Endothelial cell (in vitro differentiated cells): ENCODE measurements at regions not wholly inside any gene's neighbourhood (a gene's known extent, or its start where the extent isn't known, plus 50 kb on each side); places are given as distances from the start of the nearest gene placed in this dataset.
"Not testable (repeated sequence)": the region's sequence is repeated elsewhere in the genome, so short reads cannot be mapped to it uniquely, and the experiment has no call there.

Source experiments
- DNase-seq: peaks from one replicate; pipeline ENCODE4 v3.0.0; 2021; ENCODE audit warnings: low spot score
- H3K27ac Mint-ChIP-seq: one replicate; pipeline ENCODE4 v1.8.0; 2021; ENCODE audit warnings: mixed read lengths, inconsistent platforms; ENCODE audit not compliant: unreplicated experiment
- H3K27me3 Mint-ChIP-seq: one replicate; pipeline ENCODE4 v1.8.0; 2021; ENCODE audit warnings: mild to moderate bottlenecking, moderate library complexity, mixed read lengths, inconsistent platforms; ENCODE audit not compliant: unreplicated experiment
- H3K36me3 Mint-ChIP-seq: one replicate; pipeline ENCODE4 v1.8.0; 2021; ENCODE audit warnings: mild to moderate bottlenecking, low read depth, mixed read lengths, inconsistent platforms; ENCODE audit not compliant: unreplicated experiment
- H3K4me1 Mint-ChIP-seq: one replicate; pipeline ENCODE4 v1.8.0; 2021; ENCODE audit warnings: mild to moderate bottlenecking, mixed read lengths, inconsistent platforms; ENCODE audit not compliant: unreplicated experiment
- H3K4me3 Mint-ChIP-seq: one replicate; pipeline ENCODE4 v1.8.0; 2021; ENCODE audit warnings: mild to moderate bottlenecking, mixed read lengths, inconsistent platforms; ENCODE audit not compliant: unreplicated experiment
- H3K9me3 Mint-ChIP-seq: one replicate; pipeline ENCODE4 v1.8.0; 2021; ENCODE audit warnings: mixed read lengths, inconsistent platforms; ENCODE audit not compliant: unreplicated experiment
- TF ChIP-seq, protein P1 (sequence below): fragments of 200-600 bp; sonication (generic); IDR thresholded peaks from one replicate; pipeline ENCODE4 v1.5.0; 2021; ENCODE audit warnings: antibody characterized with exemption; ENCODE audit not compliant: unreplicated experiment

DNA sequence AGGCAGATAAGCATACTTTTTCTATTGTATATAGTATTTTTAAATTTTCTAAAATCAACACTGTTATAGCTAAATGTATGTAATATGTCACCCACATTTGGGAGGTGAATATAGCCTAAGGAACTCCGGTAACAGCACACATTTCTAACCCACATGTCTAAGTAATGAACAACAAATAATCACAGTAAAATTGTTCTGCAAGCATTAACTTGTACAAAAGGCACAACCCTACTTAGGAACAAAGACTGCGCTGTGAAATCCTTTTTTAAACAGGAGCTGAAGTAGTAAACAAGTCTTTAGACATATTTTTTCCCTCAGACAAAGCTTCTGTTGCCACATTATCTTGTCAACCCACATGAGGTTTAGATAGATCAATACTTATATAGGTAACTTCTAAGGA is 872.4 kb upstream of the SLC35B3 start:
- no peak overlapping the region for H3K27ac Mint-ChIP-seq
- no peaks in the 10 kb centered on the region for H3K36me3 Mint-ChIP-seq
- TF ChIP-seq, protein P1, sequence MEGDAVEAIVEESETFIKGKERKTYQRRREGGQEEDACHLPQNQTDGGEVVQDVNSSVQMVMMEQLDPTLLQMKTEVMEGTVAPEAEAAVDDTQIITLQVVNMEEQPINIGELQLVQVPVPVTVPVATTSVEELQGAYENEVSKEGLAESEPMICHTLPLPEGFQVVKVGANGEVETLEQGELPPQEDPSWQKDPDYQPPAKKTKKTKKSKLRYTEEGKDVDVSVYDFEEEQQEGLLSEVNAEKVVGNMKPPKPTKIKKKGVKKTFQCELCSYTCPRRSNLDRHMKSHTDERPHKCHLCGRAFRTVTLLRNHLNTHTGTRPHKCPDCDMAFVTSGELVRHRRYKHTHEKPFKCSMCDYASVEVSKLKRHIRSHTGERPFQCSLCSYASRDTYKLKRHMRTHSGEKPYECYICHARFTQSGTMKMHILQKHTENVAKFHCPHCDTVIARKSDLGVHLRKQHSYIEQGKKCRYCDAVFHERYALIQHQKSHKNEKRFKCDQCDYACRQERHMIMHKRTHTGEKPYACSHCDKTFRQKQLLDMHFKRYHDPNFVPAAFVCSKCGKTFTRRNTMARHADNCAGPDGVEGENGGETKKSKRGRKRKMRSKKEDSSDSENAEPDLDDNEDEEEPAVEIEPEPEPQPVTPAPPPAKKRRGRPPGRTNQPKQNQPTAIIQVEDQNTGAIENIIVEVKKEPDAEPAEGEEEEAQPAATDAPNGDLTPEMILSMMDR, result no peak
- H3K4me1 Mint-ChIP-seq, result no peaks in the 10 kb centered on the region
- no peaks in the 10 kb centered on the region for H3K9me3 Mint-ChIP-seq
- H3K4me3 Mint-ChIP-seq, result no peak overlapping the region
- no peak for DNase-seq
- H3K27me3 Mint-ChIP-seq, result no peaks in the 10 kb centered on the region

DNA sequence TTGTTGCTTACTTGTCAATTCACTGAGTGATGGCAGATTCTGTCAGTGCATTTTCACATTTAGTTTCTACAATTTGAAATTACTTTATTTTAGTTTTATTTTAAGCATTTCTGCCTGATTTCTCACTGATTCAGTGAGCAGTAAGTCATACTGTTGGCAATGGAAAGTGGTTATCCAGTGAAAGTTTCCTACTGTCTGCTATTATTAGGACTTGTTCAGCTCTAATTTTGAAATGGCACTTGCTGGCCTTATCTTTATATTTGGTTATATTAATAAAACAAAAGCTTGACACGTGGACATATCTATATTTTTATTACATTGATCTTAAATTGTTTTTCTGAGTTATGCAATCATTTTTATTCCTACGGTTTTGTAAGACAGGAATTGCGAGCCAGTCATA is 871.8 kb upstream of the SLC35B3 start:
- no peaks in the 10 kb centered on the region for H3K4me1 Mint-ChIP-seq
- no peaks in the 10 kb centered on the region for H3K36me3 Mint-ChIP-seq
- no peak overlapping the region for H3K27ac Mint-ChIP-seq
- no peak overlapping the region for H3K4me3 Mint-ChIP-seq
- no peak for DNase-seq
- H3K27me3 Mint-ChIP-seq, result no peaks in the 10 kb centered on the region
- TF ChIP-seq, protein P1, result no peak
- no peaks in the 10 kb centered on the region for H3K9me3 Mint-ChIP-seq

DNA sequence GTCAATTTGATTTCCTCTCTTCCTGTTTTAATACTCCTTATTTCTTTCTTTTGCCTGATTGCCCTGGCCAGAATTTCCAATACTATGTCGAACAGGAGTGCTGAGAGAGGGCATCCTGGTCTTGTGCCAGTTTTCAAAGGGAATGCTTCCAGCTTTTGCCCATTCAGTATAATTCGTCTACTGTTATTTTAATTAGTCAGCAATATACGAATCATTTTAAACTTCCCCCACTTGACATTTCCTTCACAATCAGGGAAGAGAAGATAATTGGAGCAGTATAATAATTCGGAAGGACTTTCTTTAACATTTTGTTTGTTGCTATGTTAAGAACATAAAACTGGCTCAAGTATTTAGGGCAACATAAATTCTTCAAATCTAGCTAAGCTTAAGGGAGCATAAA is 860.3 kb upstream of the SLC35B3 start:
- Mint-ChIP-seq H3K27me3 (no peaks in the 10 kb centered on the region), H3K4me1 (no peaks in the 10 kb centered on the region), H3K27ac (no peak overlapping the region), H3K9me3 (no peaks in the 10 kb centered on the region), H3K36me3 (no peaks in the 10 kb centered on the region), H3K4me3 (no peak overlapping the region)
- no peak for DNase-seq
- TF ChIP-seq, protein P1, result no peak

DNA sequence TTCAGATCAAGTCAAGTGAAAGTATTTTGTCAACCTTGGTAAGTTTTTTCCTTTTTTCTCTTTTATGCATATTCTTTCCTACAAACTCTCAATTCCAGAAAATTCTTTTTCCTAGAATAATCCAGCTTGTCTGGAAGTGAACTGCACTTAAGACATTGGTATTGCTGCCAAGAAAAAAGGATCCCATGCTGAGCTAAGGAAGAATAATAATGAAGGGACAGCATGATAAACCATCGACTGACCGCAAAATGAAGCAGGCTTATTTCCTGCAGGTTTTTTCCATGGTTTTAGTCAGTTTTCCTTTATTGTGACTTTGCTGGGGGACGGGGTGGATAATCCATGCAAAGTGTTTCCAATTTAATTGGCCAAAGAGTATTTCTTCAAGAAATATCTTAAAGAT is 857.6 kb upstream of the SLC35B3 start:
- TF ChIP-seq, protein P1, result no peak
- Mint-ChIP-seq H3K4me1 (no peaks in the 10 kb centered on the region), H3K27me3 (no peaks in the 10 kb centered on the region), H3K4me3 (no peak overlapping the region), H3K9me3 (no peaks in the 10 kb centered on the region), H3K36me3 (no peaks in the 10 kb centered on the region), H3K27ac (no peak overlapping the region)
- DNase-seq, result no peak

DNA sequence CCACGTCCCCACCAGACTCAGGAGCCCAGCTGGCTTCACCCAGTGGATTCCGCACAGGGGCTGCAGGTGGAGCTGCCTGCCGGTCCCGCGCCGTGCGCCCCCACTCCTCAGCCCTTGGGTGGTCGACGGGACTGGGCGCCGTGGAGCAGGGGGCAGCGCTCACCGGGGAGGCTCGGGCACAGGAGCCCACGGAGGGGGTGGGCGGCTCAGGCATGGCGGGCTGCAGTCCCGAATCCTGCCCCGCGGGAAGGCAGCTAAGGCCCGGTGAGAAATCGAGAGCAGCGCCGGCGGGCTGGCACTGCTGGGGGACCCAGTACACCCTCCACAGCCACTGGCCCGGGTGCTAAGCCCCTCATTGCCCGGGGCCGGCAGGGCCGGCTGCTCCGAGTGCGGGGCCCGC is 855.0 kb upstream of the SLC35B3 start:
- DNase-seq, H3K36me3 Mint-ChIP-seq, H3K9me3 Mint-ChIP-seq, H3K27ac Mint-ChIP-seq, H3K4me1 Mint-ChIP-seq, H3K27me3 Mint-ChIP-seq, H3K4me3 Mint-ChIP-seq: not testable (repeated sequence)

DNA sequence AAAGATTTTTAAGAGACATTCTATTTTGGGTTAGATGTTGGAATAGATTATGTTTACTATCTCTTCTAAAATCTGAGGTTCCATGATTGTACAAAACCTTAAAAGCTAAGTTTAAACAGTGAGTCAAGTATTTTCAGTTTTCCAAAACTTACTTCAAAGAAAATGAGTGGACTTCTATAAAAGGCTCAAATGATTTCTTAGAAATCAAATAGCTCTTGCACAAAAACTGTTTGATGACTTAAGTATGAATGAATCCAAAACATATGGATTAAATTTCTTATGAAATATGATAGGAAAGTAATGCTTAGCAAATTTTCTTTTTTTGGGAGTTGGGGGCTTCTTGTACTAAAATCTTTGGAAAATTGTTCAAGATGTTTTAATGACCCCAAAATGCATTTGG is 837.3 kb upstream of the SLC35B3 start:
- Mint-ChIP-seq H3K27ac (no peak overlapping the region), H3K36me3 (no peaks in the 10 kb centered on the region), H3K4me1 (no peaks in the 10 kb centered on the region), H3K4me3 (no peak overlapping the region), H3K27me3 (no peaks in the 10 kb centered on the region), H3K9me3 (no peaks in the 10 kb centered on the region)
- DNase-seq, result no peak
- TF ChIP-seq, protein P1, result no peak
